MG63 (cell line): ENCODE measurements at regions not wholly inside any gene's neighbourhood (a gene's known extent, or its start where the extent isn't known, plus 50 kb on each side); places are given as distances from the start of the nearest gene placed in this dataset.

Experiments used
- DNase-seq: peaks from one replicate; pipeline ENCODE4 v3.0.0-alpha.2; 2020
- H3K27me3 ChIP-seq: fragments of 250-450 bp; sonication (Bioruptor Pico); 2 replicates; pipeline ENCODE4 v1.5.1; 2020; ENCODE audit warnings: mild to moderate bottlenecking, moderate library complexity
- H3K36me3 ChIP-seq: fragments of 250-450 bp; sonication (Bioruptor Pico); 2 replicates; pipeline ENCODE4 v1.5.1; 2020; ENCODE audit warnings: mild to moderate bottlenecking, moderate library complexity
- H3K4me3 ChIP-seq: fragments of 250-450 bp; sonication (Bioruptor Pico); 2 replicates; pipeline ENCODE4 v1.5.1; 2020; ENCODE audit warnings: mild to moderate bottlenecking, moderate library complexity
- H3K9me3 ChIP-seq: fragments of 250-450 bp; sonication (Bioruptor Pico); 2 replicates; pipeline ENCODE4 v1.5.1; 2020; ENCODE audit warnings: mild to moderate bottlenecking, moderate library complexity

DNA sequence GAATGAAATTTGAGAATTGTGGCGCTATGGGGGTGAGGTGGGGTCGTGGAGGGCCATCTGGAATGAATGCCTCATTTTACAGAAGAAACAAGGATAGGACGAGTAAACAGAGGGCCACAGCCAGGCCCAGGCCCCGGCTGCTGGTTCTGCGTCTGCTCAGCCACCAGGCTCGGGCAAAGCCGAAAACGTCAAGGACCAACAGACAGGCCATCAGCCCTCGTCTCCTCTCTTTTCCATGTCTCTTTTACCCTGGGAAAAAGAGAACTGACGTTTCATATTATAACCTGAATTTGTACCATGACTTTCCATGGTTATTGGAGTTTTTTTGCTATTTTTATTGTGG, 212.4 kb upstream of the ARID1B start:
- Histone ChIP-seq H3K27me3 (no peaks in the 10 kb centered on the region), H3K36me3 (no peaks in the 10 kb centered on the region), H3K9me3 (peaks cover 3% of the 10 kb centered on the region; the same call in 1 of the 2 replicates), H3K4me3 (no peak overlapping the region)
- DNase-seq, result no peak

DNA sequence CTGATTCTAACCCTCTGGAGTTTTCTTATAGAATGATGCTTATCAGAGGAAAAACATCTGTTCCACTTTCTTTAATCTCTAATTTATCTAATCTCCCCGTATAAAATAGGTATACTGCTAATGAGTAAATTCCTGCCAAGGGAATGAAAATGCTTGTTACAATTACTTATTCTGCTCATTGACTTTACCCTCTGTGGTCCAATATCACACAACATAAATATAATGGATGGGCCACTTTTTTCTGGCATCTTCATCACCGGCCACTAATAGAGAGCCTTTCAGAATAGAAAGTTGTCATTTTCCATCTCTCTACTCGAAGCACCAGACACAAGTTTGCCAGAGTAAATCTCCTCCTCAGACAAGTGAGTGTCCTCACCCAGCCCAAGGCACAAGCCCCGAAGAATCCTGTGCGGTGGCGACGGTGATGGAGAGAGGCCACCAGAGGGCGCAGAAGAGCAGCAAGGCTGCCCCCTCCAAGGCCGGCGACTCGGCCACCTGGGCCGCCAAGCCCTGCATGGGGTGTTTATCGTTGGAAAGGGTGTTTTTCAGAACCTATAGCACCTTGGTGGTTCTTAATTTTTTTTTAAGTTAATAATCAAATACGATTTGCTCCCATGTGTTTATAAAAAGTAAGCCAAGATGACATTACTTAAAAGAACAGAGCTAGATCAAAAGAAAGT, 212.9 kb upstream of the ARID1B start:
- no peaks in the 10 kb centered on the region for H3K36me3 ChIP-seq
- DNase-seq, result peak; percentile 45

DNA sequence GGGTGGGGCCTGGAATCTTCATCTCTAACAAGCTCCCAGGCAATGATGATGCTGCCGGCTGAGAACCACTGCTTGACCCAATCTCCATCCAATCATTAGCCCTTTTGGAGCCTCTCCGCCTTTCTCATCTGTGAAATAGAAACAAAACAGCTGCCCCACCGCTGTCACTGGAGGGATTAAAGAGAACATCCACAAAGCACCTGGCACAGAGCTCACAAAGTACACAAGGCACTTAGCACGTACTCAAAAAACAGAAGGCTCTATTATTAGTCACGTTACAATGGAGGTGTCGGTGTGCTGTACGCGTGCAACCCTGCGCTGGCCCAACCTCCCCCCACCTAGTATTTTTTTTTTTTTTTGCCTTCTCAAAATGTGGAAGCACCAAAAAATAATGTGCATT, 213.5 kb upstream of the ARID1B start:
- no peak for DNase-seq
- H3K36me3 ChIP-seq, result no peaks in the 10 kb centered on the region

More for the DNA sequence above, 212.9 kb upstream of the ARID1B start:
- H3K27me3 ChIP-seq, result no peaks in the 10 kb centered on the region
- H3K9me3 ChIP-seq, result peaks cover 3% of the 10 kb centered on the region; the same call in 1 of the 2 replicates
- no peak overlapping the region for H3K4me3 ChIP-seq

DNA sequence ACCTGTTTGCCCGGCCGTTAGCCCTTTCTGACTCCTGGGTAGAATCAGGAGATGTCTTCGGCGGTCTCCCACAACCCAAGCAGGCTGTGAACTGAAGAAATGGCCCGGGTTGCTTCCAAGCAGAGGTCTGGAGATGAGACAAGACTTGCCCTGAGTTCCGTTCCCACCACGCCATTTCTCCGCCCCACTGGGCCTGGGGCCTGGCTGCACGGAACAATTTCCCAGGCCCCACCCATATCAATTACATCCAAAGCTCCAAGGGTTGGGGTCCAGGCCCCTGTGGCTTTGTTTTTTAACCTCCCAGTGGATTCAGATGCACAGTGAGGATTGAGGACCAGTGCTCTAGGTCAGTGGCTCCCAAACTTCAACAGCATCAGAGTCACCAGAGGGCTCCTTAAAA, 214.5 kb upstream of the ARID1B start:
- Histone ChIP-seq H3K36me3 (no peaks in the 10 kb centered on the region), H3K27me3 (no peaks in the 10 kb centered on the region), H3K4me3 (no peak overlapping the region), H3K9me3 (peaks cover 3% of the 10 kb centered on the region; the same call in 1 of the 2 replicates)
- no peak for DNase-seq

More for the DNA sequence above, 213.5 kb upstream of the ARID1B start:
- Histone ChIP-seq H3K27me3 (no peaks in the 10 kb centered on the region), H3K4me3 (no peak overlapping the region), H3K9me3 (peaks cover 3% of the 10 kb centered on the region; the same call in 1 of the 2 replicates)

DNA sequence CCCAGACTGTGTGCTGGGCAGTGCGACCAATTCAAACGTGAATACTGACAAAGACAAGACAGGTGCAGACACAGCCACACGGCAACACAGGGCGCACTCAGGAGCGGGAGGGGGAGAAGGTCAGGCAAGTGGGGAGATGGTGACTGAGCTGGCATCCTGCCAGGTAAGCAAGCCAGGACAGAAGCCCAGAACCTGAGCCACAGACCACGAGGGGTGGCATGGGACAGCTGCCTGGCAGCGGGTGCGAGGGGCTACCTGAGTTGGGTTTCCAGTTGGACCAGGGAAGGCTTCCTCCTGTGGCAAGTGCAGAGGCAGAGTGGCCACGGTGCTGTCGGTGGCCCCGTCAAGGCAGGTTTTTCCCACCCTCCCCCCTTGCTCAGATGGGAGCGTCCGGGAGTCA, 215.2 kb upstream of the ARID1B start:
- H3K27me3 ChIP-seq, result no peaks in the 10 kb centered on the region
- H3K4me3 ChIP-seq, result no peak overlapping the region
- H3K36me3 ChIP-seq, result no peaks in the 10 kb centered on the region
- DNase-seq, result no peak
- peaks cover 3% of the 10 kb centered on the region; the same call in 1 of the 2 replicates for H3K9me3 ChIP-seq

DNA sequence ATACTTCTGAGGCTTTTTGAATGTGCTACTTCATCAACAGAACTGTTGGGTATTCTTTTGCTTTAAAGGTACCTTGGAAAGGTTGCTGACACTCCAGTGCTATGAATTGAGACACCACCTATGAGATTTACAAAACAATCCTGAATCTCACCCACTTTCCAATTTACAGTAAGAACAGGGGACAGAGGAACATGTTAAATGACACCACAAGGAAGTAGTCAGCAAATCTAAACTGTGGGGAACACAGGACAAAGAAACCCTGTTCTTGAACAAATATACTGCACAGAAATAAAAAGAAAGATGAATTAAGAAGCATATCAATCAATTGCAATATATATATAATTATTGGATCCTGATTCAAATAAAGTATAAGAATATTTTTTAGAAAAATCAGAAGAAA, 216.7 kb upstream of the ARID1B start:
- DNase-seq, result no peak
- Histone ChIP-seq H3K9me3 (peaks cover 3% of the 10 kb centered on the region; the same call in 1 of the 2 replicates), H3K36me3 (no peaks in the 10 kb centered on the region), H3K4me3 (no peak overlapping the region), H3K27me3 (no peaks in the 10 kb centered on the region)

DNA sequence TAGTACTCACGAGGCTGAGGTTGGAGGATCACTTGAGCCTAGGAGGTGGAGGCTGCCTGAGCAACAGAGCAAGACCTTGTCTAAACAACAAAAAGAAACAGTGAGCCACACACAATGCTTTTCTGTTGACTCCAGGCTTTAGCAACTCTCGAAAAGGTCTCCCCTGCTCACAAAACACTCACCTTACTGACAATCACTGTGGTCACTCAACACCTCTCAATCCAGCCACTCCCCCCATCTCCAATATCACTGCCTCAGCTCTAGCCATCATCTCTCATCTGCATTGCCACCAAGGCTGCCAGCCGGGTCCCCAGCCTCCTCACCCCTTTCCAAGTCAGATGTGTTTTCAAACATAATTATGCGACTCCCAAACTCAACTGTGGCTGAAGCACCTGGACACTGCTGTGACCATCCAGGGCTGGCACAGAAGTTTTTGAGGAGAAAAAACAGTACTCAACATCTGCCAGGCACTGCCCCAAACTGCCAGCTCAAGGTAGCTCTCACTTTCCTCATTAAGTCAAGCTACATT, 218.0 kb upstream of the ARID1B start:
- DNase-seq, result no peak
- H3K27me3 ChIP-seq, result no peaks in the 10 kb centered on the region
- H3K36me3 ChIP-seq, result no peaks in the 10 kb centered on the region
- no peak overlapping the region for H3K4me3 ChIP-seq
- H3K9me3 ChIP-seq, result peaks cover 3% of the 10 kb centered on the region; the same call in 1 of the 2 replicates

DNA sequence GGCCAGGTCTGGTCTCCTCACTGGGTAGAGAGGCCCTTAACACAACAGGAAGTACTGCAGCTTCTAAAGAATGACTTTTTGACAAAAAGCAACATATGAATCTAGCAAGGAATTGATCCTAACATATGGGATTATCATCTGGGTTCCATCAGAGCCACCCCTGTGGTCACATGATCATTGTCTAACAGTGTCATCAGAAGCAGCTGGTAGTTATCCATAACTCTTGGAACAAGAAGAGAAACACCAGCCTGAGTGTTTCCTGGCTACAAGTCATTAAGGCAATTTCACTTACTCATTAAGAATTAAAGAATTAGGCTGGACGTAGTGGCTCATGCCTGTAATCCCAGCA, 219.3 kb upstream of the ARID1B start:
- H3K4me3 ChIP-seq, result no peak overlapping the region
- DNase-seq, result no peak
- H3K27me3 ChIP-seq, result peaks cover 3% of the 10 kb centered on the region; the same call in 1 of the 2 replicates
- no peaks in the 10 kb centered on the region for H3K36me3 ChIP-seq
- peaks cover 3% of the 10 kb centered on the region; the same call in 1 of the 2 replicates for H3K9me3 ChIP-seq

DNA sequence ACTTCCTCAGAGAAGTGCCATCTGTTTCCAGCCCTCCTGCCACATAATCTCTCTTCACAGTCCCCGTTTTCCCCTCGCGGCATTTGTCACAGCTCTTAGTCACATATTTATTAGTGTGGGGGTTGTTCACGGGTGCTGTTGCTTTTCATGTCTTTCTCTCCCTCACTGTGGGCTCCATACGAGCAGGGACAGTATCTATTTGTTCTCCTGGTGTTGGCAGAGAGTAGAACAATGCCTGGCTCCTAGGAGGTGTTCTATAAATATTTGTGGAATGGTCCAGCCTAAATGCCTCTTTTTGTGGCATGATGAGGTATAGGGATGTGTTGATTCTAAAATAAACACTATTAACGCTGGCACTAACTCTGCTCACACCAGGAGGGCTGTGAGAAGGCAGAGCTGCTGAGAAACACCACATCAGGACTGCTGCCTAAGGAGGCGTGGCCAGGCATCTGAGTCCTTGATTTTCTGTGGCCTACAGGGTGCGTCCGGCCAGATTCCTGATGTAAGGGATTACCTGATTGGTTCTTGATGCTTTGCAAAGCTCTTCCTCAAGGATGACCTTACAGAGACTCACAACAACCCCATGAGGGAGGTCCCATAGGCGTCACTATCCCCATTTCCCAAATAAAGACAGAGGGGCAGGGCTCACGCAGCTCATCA, 219.8 kb upstream of the ARID1B start:
- Histone ChIP-seq H3K36me3 (no peaks in the 10 kb centered on the region), H3K4me3 (no peak overlapping the region), H3K27me3 (peaks cover 3% of the 10 kb centered on the region; the same call in 1 of the 2 replicates), H3K9me3 (peaks cover 3% of the 10 kb centered on the region; the same call in 1 of the 2 replicates)
- peak; percentile 95 for DNase-seq

DNA sequence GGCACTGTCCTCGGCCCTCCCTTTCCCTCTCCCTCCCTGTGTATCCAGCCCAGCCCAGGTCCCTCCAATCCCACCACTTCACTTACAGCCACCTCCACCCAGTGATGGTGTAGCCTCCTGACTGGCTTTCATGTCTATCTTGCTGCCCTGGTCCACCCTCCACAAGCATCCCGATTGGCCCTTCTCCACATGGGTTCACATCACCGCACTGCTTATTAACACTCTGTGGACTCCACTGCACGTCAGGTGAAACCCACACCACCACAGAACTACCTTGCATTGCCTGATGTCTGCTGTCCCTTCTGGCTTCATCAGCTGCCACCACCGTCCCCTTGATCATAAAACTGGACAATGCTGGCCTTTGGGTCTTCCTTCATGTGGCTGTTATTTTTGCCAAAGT, 220.4 kb upstream of the ARID1B start:
- Histone ChIP-seq H3K36me3 (no peaks in the 10 kb centered on the region), H3K27me3 (peaks cover 3% of the 10 kb centered on the region; the same call in 1 of the 2 replicates), H3K9me3 (peaks cover 3% of the 10 kb centered on the region; the same call in 1 of the 2 replicates), H3K4me3 (no peak overlapping the region)
- DNase-seq, result no peak

DNA sequence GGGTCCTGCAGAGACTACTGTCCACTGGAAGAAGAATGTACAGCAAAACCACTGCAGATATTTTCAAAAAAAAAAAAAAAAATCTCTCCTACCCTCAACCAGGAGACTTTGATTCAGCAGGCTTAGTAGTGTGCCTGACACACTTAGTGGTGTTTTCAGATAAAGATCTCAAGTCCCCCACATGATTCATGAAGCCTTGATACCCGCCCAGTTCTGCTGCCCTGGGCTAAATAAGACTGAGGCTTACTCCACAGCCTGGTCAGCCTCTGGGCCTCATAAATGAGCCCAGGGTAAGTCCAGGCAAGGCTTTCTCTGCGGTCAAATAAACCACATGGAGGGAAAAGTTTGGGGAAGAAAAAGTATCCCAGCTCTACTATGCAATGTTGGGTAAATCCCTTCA, 222.1 kb upstream of the ARID1B start:
- Histone ChIP-seq H3K9me3 (no peaks in the 10 kb centered on the region), H3K36me3 (no peaks in the 10 kb centered on the region), H3K4me3 (no peak overlapping the region), H3K27me3 (peaks cover 3% of the 10 kb centered on the region; the same call in 1 of the 2 replicates)
- no peak for DNase-seq

DNA sequence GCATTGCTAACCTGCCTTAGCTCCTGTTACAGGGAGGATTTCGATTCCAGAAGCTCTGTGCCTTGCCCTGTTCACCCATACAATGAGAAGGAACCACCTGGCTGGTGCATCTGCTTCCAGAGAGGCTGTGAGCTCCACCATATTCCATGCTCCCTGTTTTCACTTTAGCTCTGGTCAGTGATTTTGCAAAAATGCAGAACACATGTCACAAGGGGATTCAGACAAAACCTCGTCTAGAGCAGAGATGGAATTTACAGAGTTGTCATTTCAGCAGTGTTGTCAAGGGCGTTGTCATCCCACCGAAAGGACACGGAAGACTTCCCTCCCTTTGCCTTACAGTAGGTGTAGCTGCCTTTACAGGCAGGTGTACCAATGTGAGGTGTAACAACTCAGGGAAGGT, 223.0 kb upstream of the ARID1B start:
- no peak for DNase-seq
- H3K9me3 ChIP-seq, result no peaks in the 10 kb centered on the region
- peaks cover 3% of the 10 kb centered on the region; the same call in 1 of the 2 replicates for H3K27me3 ChIP-seq
- no peak overlapping the region for H3K4me3 ChIP-seq
- no peaks in the 10 kb centered on the region for H3K36me3 ChIP-seq

DNA sequence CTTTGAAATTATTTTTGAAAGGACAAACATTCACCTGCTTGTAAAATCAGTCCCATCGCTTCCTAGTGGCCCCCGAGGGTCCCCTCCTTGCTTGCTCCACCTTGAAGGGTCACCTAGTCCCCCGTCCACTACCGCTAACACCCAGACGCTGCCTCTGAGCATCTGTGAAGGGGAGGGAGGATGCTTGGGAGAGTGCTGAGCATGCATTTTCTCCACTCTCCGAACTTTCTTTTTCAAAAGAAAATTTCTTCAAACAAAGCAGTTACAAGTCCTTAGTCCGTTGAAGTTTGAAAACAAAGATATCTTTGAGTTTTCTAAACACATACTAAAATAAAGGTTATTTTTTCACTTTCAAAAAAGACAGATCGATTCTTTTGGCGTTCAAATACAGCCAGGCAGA, 224.3 kb upstream of the ARID1B start:
- no peak overlapping the region for H3K4me3 ChIP-seq
- H3K27me3 ChIP-seq, result peaks cover 3% of the 10 kb centered on the region; the same call in 1 of the 2 replicates
- no peaks in the 10 kb centered on the region for H3K9me3 ChIP-seq
- H3K36me3 ChIP-seq, result no peaks in the 10 kb centered on the region
- DNase-seq, result no peak

DNA sequence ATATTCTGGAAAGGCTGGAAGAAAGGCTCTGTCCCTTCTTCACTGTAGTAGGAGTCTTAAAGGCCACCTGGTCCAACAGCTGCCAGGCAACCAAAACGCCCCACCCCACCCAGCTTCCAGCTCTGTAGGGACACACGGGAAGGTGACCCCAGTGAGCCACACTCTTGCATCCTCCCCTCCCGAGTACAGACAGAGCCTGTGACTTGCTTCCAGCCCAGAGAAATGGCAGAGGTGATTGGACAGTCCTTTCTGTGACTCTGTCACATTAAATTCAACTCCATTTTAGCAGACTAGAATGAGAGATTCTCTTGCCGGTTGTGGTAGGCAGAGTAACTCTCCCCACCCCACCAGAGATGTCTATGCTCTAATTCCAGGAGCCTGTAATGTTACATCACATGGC, 226.2 kb upstream of the ARID1B start:
- peaks cover 3% of the 10 kb centered on the region; the same call in 1 of the 2 replicates for H3K27me3 ChIP-seq
- DNase-seq, result no peak

DNA sequence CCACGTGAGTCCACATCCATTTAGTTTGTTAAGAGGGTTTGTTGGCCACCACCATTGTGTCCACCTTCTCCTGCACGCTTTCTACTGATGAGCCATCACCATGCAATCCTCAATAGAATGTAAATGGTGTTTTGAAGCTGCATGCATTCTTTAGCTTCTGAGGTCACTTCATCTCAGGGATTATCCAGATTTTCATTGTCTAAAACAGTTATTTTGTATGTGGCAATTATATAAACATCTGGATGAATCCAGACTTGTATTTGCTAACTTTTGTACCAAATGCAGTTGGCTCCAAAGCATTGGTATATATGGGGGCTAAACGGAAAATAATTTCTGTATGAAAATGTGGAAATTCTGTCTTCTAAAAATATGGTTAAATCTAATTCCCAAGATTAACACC, 231.2 kb upstream of the ARID1B start:
- H3K9me3 ChIP-seq, result no peaks in the 10 kb centered on the region
- DNase-seq, result no peak
- no peaks in the 10 kb centered on the region for H3K27me3 ChIP-seq
- no peaks in the 10 kb centered on the region for H3K36me3 ChIP-seq
- no peak overlapping the region for H3K4me3 ChIP-seq

More for the DNA sequence above, 226.2 kb upstream of the ARID1B start:
- no peaks in the 10 kb centered on the region for H3K36me3 ChIP-seq
- H3K4me3 ChIP-seq, result no peak overlapping the region
- H3K9me3 ChIP-seq, result no peaks in the 10 kb centered on the region

DNA sequence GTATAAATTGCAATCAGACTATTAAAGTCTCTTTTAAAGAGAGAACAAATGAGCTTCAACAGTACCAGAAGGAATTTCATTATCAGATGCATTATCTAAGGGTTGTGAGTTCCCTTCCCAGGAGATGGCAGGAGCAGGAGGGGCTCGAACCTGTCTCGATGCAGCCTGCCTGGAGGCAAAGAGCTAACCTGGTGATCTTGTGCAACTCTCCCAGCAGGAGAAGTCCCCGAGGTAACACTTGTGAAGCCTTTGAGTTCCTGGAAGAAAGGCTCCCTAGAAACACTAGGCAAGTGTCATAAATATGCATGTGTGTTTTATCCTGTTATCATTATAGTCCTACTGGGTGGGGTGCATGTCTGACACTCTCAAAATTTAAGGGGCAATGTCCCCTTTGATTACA, 232.2 kb upstream of the ARID1B start:
- Histone ChIP-seq H3K4me3 (no peak overlapping the region), H3K27me3 (no peaks in the 10 kb centered on the region), H3K9me3 (no peaks in the 10 kb centered on the region), H3K36me3 (no peaks in the 10 kb centered on the region)
- no peak for DNase-seq

DNA sequence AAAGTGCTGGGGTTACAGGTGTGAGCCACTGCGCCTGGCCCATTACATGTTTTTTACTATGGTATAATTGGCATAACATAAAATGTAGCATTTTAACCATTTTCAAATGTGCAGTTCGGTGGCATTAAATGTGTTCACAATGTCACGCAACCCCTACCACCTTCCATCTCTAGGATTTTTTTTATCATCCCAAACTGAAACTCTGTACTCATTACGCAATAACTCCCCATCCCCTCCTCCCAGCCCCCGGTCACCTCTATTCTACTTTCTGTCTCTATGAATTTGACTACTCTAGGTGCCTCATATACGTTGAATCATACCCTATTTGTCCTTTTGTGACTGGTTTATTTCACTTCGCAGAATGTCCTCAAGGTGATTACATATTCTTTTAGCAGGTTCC, 233.1 kb upstream of the ARID1B start:
- Histone ChIP-seq H3K9me3 (no peaks in the 10 kb centered on the region), H3K36me3 (no peaks in the 10 kb centered on the region), H3K4me3 (no peak overlapping the region), H3K27me3 (no peaks in the 10 kb centered on the region)
- no peak for DNase-seq

DNA sequence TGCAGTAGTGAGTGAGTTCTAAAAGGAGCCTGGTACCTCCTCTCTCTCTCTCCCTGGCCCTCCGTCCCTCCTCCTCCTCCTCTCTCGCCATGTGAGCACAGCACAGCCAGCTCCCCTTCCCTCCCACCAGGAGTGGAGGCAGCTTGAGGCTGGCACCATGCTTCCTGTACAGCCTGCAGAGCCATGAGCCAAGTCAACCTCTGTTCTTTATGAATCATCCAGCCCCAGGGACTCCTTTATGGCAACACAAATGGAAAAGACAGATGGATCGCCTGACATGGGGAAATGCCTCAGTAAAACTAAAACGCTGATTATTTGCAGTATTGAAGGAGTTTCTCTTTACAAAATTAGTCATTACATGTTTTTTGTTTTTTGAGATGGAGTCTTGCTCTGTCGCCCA, 233.7 kb upstream of the ARID1B start:
- no peaks in the 10 kb centered on the region for H3K9me3 ChIP-seq
- no peak for DNase-seq
- no peaks in the 10 kb centered on the region for H3K36me3 ChIP-seq
- H3K27me3 ChIP-seq, result no peaks in the 10 kb centered on the region
- no peak overlapping the region for H3K4me3 ChIP-seq
